ENCODE measurements at regions not wholly inside any gene's neighbourhood (a gene's known extent, or its start where the extent isn't known, plus 50 kb on each side); places are given as distances from the start of the nearest gene placed in this dataset.
"Not testable (repeated sequence)": the region's sequence is repeated elsewhere in the genome, so short reads cannot be mapped to it uniquely, and the experiment has no call there.

GRCh38 chr2:149860276-149860921 lies 272.8 kb upstream of the MMADHC start:
- no peak for DNase-seq (ENCODE audit: low spot score)

DNA sequence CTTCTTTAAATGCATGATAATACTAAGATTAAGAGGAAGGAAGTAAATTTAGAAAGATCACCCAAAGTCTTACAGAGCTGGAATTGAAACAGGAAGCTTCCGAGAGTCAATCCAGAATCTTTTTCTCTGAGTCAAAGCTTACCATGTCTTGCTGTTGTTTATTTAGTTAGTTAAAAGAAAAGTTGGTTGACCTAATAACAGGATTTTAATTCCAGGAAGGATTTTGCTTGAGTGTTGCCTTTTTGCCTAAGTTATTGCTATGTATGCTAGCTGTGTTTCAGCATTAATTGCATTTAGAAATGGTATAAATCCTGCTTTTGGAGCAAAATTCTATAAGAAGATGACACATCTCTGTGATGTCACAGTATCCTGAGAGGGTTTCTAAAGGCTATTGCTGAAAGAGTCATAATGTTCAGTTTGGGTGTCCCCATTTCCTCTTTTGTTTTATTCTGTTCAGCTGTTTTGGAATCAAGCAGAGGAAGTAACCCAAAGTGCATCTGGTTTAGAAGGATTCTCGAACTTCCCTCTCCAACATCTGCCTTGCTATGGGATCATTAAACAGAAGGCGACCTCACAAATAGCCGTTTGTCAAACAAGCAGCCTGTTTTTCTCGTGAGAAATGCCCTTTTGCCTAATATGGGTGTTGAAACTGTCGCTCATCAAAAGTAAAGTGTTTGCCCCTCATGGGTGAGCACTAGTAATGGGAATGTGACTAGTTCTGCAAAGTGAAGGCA lies 271.5 kb upstream of the MMADHC start:
- DNase-seq (ENCODE audit: low spot score): no peak

DNA sequence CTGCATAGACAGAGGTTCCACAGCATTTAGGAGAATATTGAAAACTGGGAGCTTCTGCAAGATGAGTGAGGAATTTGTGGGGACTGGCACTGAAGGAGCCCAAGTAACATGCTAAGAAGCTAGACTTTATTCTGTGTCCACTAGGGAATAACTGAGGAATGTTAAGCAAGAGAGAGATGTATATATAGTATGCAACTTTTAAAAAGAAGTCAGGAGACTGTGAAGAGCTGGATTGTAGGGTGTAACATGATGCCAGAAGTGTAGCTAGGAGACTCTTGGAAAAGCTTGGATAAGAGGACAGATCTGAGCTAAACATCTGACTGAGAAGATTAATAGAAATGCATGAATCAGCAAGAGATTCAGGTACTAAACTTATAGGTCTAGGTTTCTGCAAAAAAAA lies 270.6 kb upstream of the MMADHC start:
- DNase-seq (ENCODE audit: low spot score): no peak

DNA sequence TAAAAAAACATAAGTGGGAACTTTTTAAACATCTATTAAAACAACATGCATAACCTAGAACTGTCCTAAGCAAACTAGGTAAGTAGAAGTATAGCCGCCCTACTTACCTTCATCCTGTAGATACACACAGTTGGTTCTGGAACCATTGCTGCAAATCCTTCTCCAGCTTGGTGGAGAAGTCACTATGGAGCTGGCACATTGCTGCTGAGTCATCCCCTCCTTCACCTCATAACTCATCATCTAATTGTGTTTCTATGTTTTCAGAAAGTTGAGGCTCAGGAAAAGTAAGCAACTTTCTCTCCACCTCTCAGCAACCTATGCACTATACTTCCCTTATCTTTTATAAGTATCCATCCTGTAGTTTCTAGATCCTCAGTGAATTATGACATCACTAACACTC lies 269.8 kb upstream of the MMADHC start:
- no peak for DNase-seq (ENCODE audit: low spot score)

DNA sequence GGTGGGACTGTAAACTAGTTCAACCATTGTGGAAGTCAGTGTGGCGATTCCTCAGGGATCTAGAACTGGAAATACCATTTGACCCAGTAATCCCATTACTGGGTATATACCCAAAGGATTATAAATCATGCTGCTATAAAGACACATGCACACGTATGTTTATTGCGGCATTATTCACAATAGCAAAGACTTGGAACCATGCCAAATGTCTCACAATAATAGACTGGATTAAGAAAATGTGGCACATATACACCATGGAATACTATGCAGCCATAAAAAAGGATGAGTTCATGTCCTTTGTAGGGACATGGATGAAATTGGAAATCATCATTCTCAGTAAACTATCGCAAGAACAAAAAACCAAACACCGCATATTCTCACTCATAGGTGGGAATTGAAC lies 268.3 kb upstream of the MMADHC start:
- not testable (repeated sequence) for DNase-seq (ENCODE audit: low spot score)

DNA sequence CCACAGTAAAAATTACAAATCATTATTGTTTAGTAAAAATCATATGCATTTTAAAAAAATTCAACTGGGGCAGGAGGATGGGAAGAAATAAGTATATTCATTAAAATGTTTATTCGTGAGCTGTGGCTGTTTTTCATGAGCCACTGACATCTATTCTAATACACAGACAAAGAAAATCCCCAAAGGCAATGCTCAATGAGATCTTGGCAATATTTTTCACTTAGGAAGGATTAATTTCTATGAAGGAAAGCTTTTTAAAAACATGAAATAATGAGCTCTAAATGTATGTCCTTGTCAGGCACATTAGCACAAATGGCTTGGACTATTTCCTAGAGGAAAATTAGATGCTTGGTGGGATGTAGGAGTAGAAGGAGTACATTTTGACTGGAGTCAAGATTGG lies 262.0 kb upstream of the MMADHC start:
- no peak for DNase-seq (ENCODE audit: low spot score)

- no peak for DNase-seq (ENCODE audit: low spot score)
Observed at GRCh38 chr2:149849136-149849535, 261.6 kb upstream of the MMADHC start.

DNA sequence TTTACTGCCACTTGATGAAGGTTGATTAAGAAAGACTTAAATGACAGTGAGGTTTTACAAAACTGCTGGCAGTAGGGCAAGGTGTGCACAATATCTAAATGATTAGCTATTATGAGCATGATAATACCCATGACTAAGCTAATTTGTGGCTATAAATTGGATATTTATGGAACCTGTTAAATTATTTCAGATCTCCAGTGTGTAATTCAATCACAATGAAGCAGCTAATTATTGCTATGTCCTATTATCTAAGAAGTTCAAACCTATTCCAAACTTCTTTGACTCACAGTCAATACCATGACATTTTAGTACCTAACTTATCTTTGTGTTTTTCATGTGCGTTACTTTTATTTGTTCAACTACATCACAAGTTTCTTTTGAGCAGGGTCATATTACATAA lies 253.8 kb upstream of the MMADHC start:
- no peak for DNase-seq (ENCODE audit: low spot score)

- DNase-seq (ENCODE audit: low spot score): no peak
Observed at GRCh38 chr2:149832324-149832723, 244.7 kb upstream of the MMADHC start.

DNA sequence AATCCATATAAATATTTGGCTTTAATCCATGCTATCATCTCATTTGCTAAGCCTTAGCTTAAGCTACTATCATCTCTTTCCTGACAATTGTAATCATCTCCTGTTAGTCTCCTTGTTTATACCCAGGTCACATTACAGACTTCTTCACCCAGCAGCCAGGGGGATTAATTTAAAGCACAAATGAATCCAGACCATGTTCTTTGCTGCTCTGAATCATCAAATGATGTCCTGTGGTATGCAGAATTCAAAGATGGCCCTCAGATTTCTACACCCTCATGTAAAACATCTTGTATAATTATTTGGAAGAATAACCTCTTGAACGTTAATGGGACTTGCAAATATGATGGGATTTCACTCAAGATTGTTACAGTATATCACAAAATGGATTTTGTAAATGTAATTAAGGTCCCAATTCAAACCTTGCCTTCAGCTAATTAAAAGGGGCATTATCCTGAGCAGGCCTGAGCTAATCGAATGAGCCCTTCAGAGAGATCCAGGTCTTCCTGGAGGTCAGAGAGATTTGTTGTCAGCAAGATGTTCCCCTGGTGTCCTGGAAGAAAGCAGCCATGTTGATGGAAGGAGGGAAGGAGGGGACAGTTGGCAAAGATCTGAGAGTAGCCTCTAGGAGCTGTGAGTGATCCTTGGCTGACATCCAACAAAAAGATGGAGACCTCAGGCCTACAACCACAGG lies 241.1 kb upstream of the MMADHC start:
- DNase-seq (ENCODE audit: low spot score): no peak

DNA sequence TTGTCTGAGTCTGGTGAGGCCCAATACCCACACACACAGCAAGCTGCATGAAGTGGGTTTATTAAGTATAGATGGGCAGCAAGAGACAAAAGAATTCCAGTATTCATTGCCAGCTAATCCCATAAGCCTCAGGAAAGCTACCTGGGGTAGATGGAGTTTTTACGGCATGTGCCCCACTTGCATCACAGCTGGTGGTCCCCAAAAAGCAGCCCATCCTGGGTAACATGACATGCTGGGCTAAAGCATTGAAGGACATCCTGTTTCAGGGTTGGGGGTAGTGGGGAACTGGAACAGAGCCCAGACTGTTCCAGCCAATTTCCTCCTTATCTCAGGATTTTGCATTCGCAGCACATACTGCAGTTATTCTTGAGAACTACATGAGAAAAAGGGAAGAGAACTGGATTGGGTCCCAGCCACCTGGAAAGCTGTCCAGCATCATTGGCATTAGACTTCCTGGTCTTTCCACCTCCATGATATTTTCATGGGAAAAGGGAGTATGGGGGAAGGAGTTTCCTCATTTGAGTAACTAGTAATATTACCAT lies 240.1 kb upstream of the MMADHC start:
- DNase-seq (ENCODE audit: low spot score): no peak

GRCh38 chr2:149826471-149827125 lies 239.0 kb upstream of the MMADHC start:
- DNase-seq (ENCODE audit: low spot score): no peak

GRCh38 chr2:149825473-149825872 lies 237.9 kb upstream of the MMADHC start:
- no peak for DNase-seq (ENCODE audit: low spot score)

DNA sequence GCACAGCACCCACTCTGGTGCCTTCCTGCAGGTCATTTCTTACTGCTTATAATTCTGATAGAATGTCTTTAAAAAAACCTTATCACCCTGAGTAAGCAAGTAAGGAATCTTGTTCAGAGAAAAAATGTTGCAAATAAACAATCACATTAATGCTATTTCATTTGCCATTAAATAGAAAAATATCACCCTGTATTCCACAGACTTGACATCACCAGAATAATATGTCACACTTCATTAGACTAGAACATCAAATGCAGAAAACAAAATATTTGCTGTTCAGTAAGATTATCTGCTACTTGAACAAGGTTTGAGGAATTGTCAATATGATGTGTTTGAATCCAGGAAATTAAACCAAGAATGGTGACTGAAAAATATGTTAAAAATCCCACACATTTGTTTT lies 236.6 kb upstream of the MMADHC start:
- no peak for DNase-seq (ENCODE audit: low spot score)

DNA sequence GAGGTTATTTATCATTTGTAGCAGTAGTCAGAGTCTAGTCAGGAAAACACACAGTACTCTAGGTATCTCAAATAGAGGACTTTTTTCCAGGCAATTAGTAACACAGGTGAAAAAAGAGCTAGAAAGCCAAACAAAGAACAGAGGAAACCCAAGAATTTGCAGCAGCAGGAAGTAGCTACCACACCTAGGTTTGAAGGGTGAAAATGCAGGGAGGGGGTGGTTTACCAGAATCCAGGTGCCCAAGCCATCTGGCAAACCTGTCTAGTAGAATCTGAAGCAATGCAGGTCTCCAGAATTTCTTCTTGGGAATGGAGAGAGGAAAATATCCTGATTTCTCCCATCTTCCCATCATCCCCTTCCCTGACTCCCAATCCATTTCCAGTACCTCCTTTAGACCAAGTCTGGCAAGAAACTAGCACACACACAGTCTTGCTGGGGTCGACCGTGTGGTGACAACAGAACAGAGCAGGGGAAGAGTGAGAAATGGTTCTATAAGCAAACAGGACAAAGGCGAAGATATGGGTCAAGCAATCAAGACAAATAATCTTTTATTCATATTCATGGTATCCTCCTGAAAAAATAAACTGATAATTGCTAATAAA lies 231.9 kb upstream of the MMADHC start:
- DNase-seq (ENCODE audit: low spot score): no peak

DNA sequence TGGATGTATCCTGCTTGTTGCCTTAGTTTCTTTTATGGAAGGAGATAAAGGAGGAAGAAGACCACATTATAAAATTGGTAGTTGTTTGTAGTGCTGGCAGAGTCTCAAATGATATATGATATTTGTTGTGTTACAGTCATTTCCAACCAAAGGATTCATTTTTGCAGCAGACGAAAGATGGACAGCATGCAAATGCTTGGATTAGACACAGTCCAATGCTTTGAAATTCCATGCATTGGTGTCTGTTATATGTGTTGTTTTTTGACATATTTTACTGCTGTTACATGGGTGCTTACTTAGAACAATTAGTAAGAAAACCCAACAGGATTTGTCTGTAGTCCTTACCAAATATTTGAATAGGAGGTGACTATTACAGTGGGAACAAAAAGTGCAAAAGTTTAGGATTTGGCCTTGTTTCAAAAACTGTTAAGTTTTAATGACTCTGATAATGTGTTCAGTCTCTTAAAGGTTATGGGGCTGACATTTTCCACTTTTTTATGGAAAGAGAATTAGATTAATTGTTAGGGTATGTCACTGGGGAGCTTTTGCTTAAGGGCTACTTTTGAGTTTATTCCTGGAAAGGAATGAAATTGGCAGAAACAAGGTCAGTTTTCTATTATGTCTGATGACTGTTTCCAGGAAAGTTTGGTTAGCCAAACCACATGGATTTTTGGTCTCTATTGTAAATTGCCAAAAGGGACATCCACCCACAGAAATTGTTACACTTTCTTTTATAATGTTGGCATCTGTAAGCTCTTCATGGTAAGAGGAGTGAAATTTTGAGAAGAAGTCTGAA lies 229.4 kb upstream of the MMADHC start:
- no peak for DNase-seq (ENCODE audit: low spot score)

DNA sequence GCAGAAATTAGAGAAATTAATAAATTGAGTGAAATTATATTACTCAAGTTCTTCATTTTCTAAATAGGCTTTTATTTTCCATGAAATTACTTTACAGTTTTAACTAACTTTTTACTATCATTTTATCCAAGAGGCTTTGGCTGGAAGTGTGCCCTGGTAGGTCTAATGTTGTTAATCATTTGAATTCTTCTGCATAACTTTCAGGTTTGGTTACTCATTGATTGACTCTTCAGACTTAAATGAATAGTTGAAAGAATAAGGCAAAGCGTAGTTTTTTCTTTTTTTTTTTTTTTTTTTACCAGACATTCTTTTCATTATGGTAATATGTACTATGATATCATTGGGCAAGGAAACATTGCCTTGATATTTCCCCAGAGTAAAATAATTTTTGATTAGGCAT lies 228.4 kb upstream of the MMADHC start:
- no peak for DNase-seq (ENCODE audit: low spot score)

DNA sequence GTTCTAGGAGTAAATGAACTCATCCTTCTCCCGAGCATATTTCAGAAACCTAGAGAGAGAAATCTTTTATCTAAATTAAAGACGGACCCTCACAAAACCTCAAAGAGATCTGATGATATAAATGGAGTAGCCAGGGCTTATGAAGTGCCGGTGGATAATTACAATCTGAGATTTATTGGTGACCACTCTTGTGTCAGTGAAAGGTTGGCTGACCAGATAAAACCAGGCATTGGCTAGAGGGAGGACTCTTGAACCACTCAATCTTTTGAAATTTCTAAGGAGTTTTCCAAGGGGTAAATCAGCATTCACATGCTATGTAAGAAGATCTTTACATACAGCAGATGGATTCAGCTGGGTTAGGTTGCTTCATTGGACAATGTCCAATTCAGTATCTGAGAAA lies 227.3 kb upstream of the MMADHC start:
- DNase-seq (ENCODE audit: low spot score): no peak

DNA sequence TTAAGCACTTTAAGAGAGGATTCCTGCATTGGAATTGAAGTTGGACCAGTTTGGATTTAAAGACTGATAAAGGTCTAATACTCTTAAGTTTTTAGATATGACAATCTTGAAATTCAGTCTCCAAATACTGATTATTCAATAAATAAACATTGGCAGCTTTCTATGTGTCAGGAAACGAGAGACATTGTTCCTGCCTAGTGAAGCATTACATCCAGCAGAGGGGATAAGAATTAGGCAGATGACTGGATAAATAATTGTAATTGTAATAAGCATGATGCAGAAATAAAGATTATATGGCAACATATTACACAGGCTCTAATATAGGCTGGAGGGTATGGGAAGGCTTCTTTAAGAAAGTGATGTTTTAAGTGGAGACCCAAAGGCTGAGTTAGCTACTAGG lies 226.5 kb upstream of the MMADHC start:
- DNase-seq (ENCODE audit: low spot score): no peak

GRCh38 chr2:149808556-149808955 lies 221.0 kb upstream of the MMADHC start:
- no peak for DNase-seq (ENCODE audit: low spot score)

GRCh38 chr2:149806651-149807050 lies 219.1 kb upstream of the MMADHC start:
- no peak for DNase-seq (ENCODE audit: low spot score)
